Esophagus muscularis mucosa (tissue), 4 donors: ENCODE measurements at regions not wholly inside any gene's neighbourhood (a gene's known extent, or its start where the extent isn't known, plus 50 kb on each side); places are given as distances from the start of the nearest gene placed in this dataset.

Experiments
- DNase-seq: peaks from one replicate; pipeline ENCODE4 v3.0.0-alpha.2; 2017; ENCODE audit errors: extremely low spot score
- H3K27ac ChIP-seq, 4 donors: fragments of 200-600 bp; sonication (generic); replicated peaks in 1 of 4; 1 replicate in 3 of 4; 2 replicates in 1 of 4; pipeline ENCODE4 v1.5.1; 2016 to 2019; ENCODE audit warnings: mild to moderate bottlenecking in 1 of 4
- H3K27me3 ChIP-seq, 4 donors: fragments of 200-600 bp; sonication (generic); one replicate each; pipeline versions ENCODE4 v1.5.1 to v1.6.0; 2016 to 2019
- H3K36me3 ChIP-seq, 4 donors: fragments of 200-600 bp; sonication (generic); one replicate each; pipeline ENCODE4 v1.5.1; 2016 to 2019
- H3K4me1 ChIP-seq, 4 donors: fragments of 200-600 bp; sonication (generic); one replicate each; pipeline ENCODE4 v1.5.1; 2016 to 2019
- H3K4me3 ChIP-seq, 4 donors: fragments of 200-600 bp; sonication (generic); 1 replicate in 2 of 4; 2 replicates in 2 of 4; pipeline ENCODE4 v1.5.1; 2016 to 2019; ENCODE audit warnings: mild to moderate bottlenecking in 4 of 4, moderate library complexity in 1 of 4
- H3K9me3 ChIP-seq, 4 donors: fragments of 200-600 bp; sonication (generic); 1 replicate in 3 of 4; 2 replicates in 1 of 4; pipeline ENCODE4 v1.5.1; 2016 to 2019
- CTCF ChIP-seq, 3 experiments: fragments of 200-600 bp in 2 of 3; fragments of 450-650 bp in 1 of 3; sonication (generic) in 2 of 3; IDR thresholded peaks; one replicate each; pipeline ENCODE4 v1.5.1; 2017 to 2019; ENCODE audit warnings: antibody characterized with exemption in 3 of 3, mild to moderate bottlenecking in 2 of 3, moderate library complexity in 1 of 3
- EP300 ChIP-seq: sonication (generic); formaldehyde crosslinking; IDR thresholded peaks from one replicate; pipeline ENCODE4 v1.6.1; 2017; ENCODE audit warnings: antibody characterized with exemption
- POLR2A ChIP-seq: fragments of 450-650 bp; IDR thresholded peaks from one replicate; pipeline ENCODE4 v1.6.1; 2017; ENCODE audit warnings: antibody characterized with exemption, moderate library complexity, mild to moderate bottlenecking, low read depth
- POLR2AphosphoS5 ChIP-seq, 2 donors: sonication (generic); formaldehyde crosslinking; IDR thresholded peaks; one replicate each; pipeline ENCODE4 v1.6.1; 2017; ENCODE audit warnings: antibody characterized with exemption in 2 of 2
- WGBS: methylation state at CpG from one replicate; pipeline ENCODE4 v1.1.5; 2018; 5-methylcytosine and 5-hydroxymethylcytosine counted together
- intact Hi-C: fragments of 100-400 bp; cut with DNase I; formaldehyde crosslinking; loops from one replicate; pipeline ENCODE4 v1.15.1; 2023

GRCh38 chrX:63488546-63489373, 137.6 kb upstream of the SPIN4 start:
- Histone ChIP-seq H3K36me3 (no peaks in the 10 kb centered on the region), H3K4me1 (peaks cover 0 to 12% (median 8%) of the 10 kb centered on the region in 4 donors), H3K4me3 (no peak overlapping the region), H3K27ac (no peak overlapping the region), H3K27me3 (no peaks in the 10 kb centered on the region), H3K9me3 (no peaks in the 10 kb centered on the region)
- WGBS, result 89% methylated on average over 4 of the region's 4 CpGs
- TF ChIP-seq EP300 (no peak), POLR2A (no peak), POLR2AphosphoS5 (IDR thresholded peaks at IDR 0.05) (no peak), CTCF (IDR thresholded peaks at IDR 0.05) (no peak)
- intact Hi-C loops, result no loop called here
- no peak for DNase-seq

- no peak overlapping the region for H3K27ac ChIP-seq
- WGBS, result 68% methylated on average over 1 of the region's 1 CpG
- no peak for DNase-seq
- H3K9me3 ChIP-seq, result peaks cover 0 to 24% (median 0%) of the 10 kb centered on the region in 4 donors
- no peaks in the 10 kb centered on the region for H3K27me3 ChIP-seq
- TF ChIP-seq POLR2AphosphoS5 (IDR thresholded peaks at IDR 0.05) (no peak), EP300 (no peak), POLR2A (no peak), CTCF (IDR thresholded peaks at IDR 0.05) (no peak)
- H3K4me1 ChIP-seq, result no peaks in the 10 kb centered on the region
- intact Hi-C loops, result no loop called here
- H3K4me3 ChIP-seq, result no peak overlapping the region
- peaks cover 0 to 7% (median 0%) of the 10 kb centered on the region in 4 donors for H3K36me3 ChIP-seq
Measured at GRCh38 chrX:63475200-63475599, 124.1 kb upstream of the SPIN4 start.

- no peaks in the 10 kb centered on the region for H3K36me3 ChIP-seq
- TF ChIP-seq POLR2A (no peak), POLR2AphosphoS5 (IDR thresholded peaks at IDR 0.05) (no peak), CTCF (IDR thresholded peaks at IDR 0.05) (no peak), EP300 (no peak)
- intact Hi-C loops, result no loop called here
- no peaks in the 10 kb centered on the region for H3K27me3 ChIP-seq
- WGBS, result 77% methylated on average over 1 of the region's 1 CpG
- peaks cover 0 to 34% (median 0%) of the 10 kb centered on the region in 4 donors for H3K9me3 ChIP-seq
- H3K4me3 ChIP-seq, result no peak overlapping the region
- H3K27ac ChIP-seq, result no peak overlapping the region
- no peaks in the 10 kb centered on the region for H3K4me1 ChIP-seq
- DNase-seq, result no peak
Measured at GRCh38 chrX:63471004-63471403, 119.9 kb upstream of the SPIN4 start.

- no peak for DNase-seq
- no peaks in the 10 kb centered on the region for H3K36me3 ChIP-seq
- H3K27me3 ChIP-seq, result no peaks in the 10 kb centered on the region
- WGBS, result 90% methylated on average over 4 of the region's 4 CpGs
- intact Hi-C loops, result no loop called here
- TF ChIP-seq CTCF (IDR thresholded peaks at IDR 0.05) (no peak), POLR2AphosphoS5 (IDR thresholded peaks at IDR 0.05) (no peak), EP300 (no peak), POLR2A (no peak)
- peaks cover 0 to 34% (median 0%) of the 10 kb centered on the region in 4 donors for H3K9me3 ChIP-seq
- H3K4me3 ChIP-seq, result no peak overlapping the region
- H3K27ac ChIP-seq, result no peak overlapping the region
- no peaks in the 10 kb centered on the region for H3K4me1 ChIP-seq
Measured at GRCh38 chrX:63470506-63470905, 119.4 kb upstream of the SPIN4 start.
